ENCODE measurements at regions not wholly inside any gene's neighbourhood (a gene's known extent, or its start where the extent isn't known, plus 50 kb on each side); places are given as distances from the start of the nearest gene placed in this dataset.
A peak's percentile ranks its signal among the peaks of the same experiment; 100 is the strongest.

GRCh38 chr7:114364151-114364550, 50.5 kb upstream of the FOXP2 start:
- no peak for TF ChIP-seq CTCF (IDR thresholded peaks at IDR 0.05)
- no peak for TF ChIP-seq POLR2A (IDR thresholded peaks at IDR 0.05)
- Histone ChIP-seq H3K9me3 (no peaks in the 10 kb centered on the region), H3K4me3 (no peak overlapping the region), H3K36me3 (replicated peaks in 1 of 2; ENCODE audit: insufficient read depth in 1 of 2, low read depth in 2 of 2) (no peaks in the 10 kb centered on the region), H3K27ac (peak overlapping the region in 2 of 4 donors; percentile 28 to 47), H3K4me1 (peaks cover 48% of the 10 kb centered on the region), H3K27me3 (no peaks in the 10 kb centered on the region)
- peak; percentile 76 for ATAC-seq
- intact Hi-C loops (cut with DNase I), result no loop called here
- peak; percentile 32 to 54 (median 41) for DNase-seq
- WGBS, 2 donors, result 32 to 35% methylated on average over 3 of the region's 3 CpGs

- no peaks in the 10 kb centered on the region for H3K36me3 ChIP-seq (replicated peaks in 1 of 2; ENCODE audit: insufficient read depth in 1 of 2, low read depth in 2 of 2)
- 25 to 55% methylated on average over 1 of the region's 1 CpG for WGBS, 2 donors
These were observed 51.3 kb upstream of the FOXP2 start for GRCh38 chr7:114363292-114363691.

GRCh38 chr7:114358911-114359310, 55.7 kb upstream of the FOXP2 start:
- Histone ChIP-seq H3K9me3 (no peaks in the 10 kb centered on the region), H3K4me3 (no peak overlapping the region), H3K27me3 (no peaks in the 10 kb centered on the region), H3K36me3 (replicated peaks in 1 of 2; ENCODE audit: insufficient read depth in 1 of 2, low read depth in 2 of 2) (no peaks in the 10 kb centered on the region), H3K4me1 (peaks cover 23% of the 10 kb centered on the region), H3K27ac (no peak overlapping the region)
- intact Hi-C loops (cut with DNase I), result no loop called here
- TF ChIP-seq CTCF (IDR thresholded peaks at IDR 0.05) (no peak), POLR2A (IDR thresholded peaks at IDR 0.05) (no peak)
- DNase-seq, result no peak
- WGBS, 2 donors, result 86 to 90% methylated on average over 2 of the region's 2 CpGs
- ATAC-seq, result no peak

More at GRCh38 chr7:114363292-114363691, 51.3 kb upstream of the FOXP2 start:
- intact Hi-C loops (cut with DNase I), result no loop called here
- peak overlapping the region in 2 of 4 donors; percentile 44 to 47 for H3K27ac ChIP-seq
- no peaks in the 10 kb centered on the region for H3K9me3 ChIP-seq
- DNase-seq, result no peak
- no peak overlapping the region for H3K4me3 ChIP-seq
- H3K27me3 ChIP-seq, result no peaks in the 10 kb centered on the region
- H3K4me1 ChIP-seq, result peaks cover 48% of the 10 kb centered on the region
- ATAC-seq, result peak; percentile 59
- TF ChIP-seq POLR2A (IDR thresholded peaks at IDR 0.05) (no peak), CTCF (IDR thresholded peaks at IDR 0.05) (no peak)

GRCh38 chr7:114356133-114356532, 58.5 kb upstream of the FOXP2 start:
- no peak for DNase-seq
- 82 to 85% methylated on average over 3 of the region's 3 CpGs for WGBS, 2 donors
- H3K36me3 ChIP-seq (replicated peaks in 1 of 2; ENCODE audit: insufficient read depth in 1 of 2, low read depth in 2 of 2), result no peaks in the 10 kb centered on the region
- no peak overlapping the region for H3K27ac ChIP-seq
- no peaks in the 10 kb centered on the region for H3K4me1 ChIP-seq
- TF ChIP-seq CTCF (IDR thresholded peaks at IDR 0.05) (no peak), POLR2A (IDR thresholded peaks at IDR 0.05) (no peak)
- intact Hi-C loops (cut with DNase I), result no loop called here
- ATAC-seq, result no peak
- no peaks in the 10 kb centered on the region for H3K27me3 ChIP-seq
- no peak overlapping the region for H3K4me3 ChIP-seq
- no peaks in the 10 kb centered on the region for H3K9me3 ChIP-seq

- no peak for ATAC-seq
- WGBS, 2 donors, result 82 to 97% methylated on average over 1 of the region's 1 CpG
- no peak for DNase-seq
- TF ChIP-seq POLR2A (IDR thresholded peaks at IDR 0.05), result no peak
- TF ChIP-seq CTCF (IDR thresholded peaks at IDR 0.05), result no peak
- Histone ChIP-seq H3K4me1 (no peaks in the 10 kb centered on the region), H3K36me3 (replicated peaks in 1 of 2; ENCODE audit: insufficient read depth in 1 of 2, low read depth in 2 of 2) (no peaks in the 10 kb centered on the region), H3K9me3 (no peaks in the 10 kb centered on the region), H3K27ac (no peak overlapping the region), H3K27me3 (no peaks in the 10 kb centered on the region), H3K4me3 (no peak overlapping the region)
- intact Hi-C loops (cut with DNase I), result no loop called here
These were observed 60.3 kb upstream of the FOXP2 start for GRCh38 chr7:114354306-114354705.
